Activated CD4-positive, alpha-beta T cell treated with anti-CD3 and anti-CD28 coated beads, Interleukin-2, amount 10 ng/mL, durations not matched to agents 24 days and 14 days (primary cell): ENCODE measurements at regions not wholly inside any gene's neighbourhood (a gene's known extent, or its start where the extent isn't known, plus 50 kb on each side); places are given as distances from the start of the nearest gene placed in this dataset.

ENCODE experiments used
- DNase-seq: peaks from one replicate; pipeline ENCODE4 v3.0.0; 2022
- H3K27ac Mint-ChIP-seq: one replicate; pipeline ENCODE4 v1.8.0; 2022; ENCODE audit warnings: mild to moderate bottlenecking, mixed read lengths
- H3K27me3 Mint-ChIP-seq: one replicate; pipeline ENCODE4 v1.8.0; 2022; ENCODE audit warnings: mixed read lengths
- H3K36me3 Mint-ChIP-seq: one replicate; pipeline ENCODE4 v1.8.0; 2022; ENCODE audit warnings: low read depth, mild to moderate bottlenecking, mixed read lengths
- H3K4me1 Mint-ChIP-seq: one replicate; pipeline ENCODE4 v1.8.0; 2021; ENCODE audit warnings: mixed read lengths
- H3K4me3 Mint-ChIP-seq: one replicate; pipeline ENCODE4 v1.8.0; 2022; ENCODE audit warnings: mild to moderate bottlenecking, moderate library complexity, mixed read lengths
- H3K9me3 Mint-ChIP-seq: one replicate; pipeline ENCODE4 v1.8.0; 2021; ENCODE audit warnings: mixed read lengths
- intact Hi-C: fragments of 100-400 bp; cut with micrococcal nuclease; formaldehyde crosslinking; loops from one replicate; pipeline ENCODE4 v1.15.1; 2023

- intact Hi-C loops: no loop called here
- Mint-ChIP-seq H3K4me3 (no peak overlapping the region), H3K36me3 (no peaks in the 10 kb centered on the region), H3K4me1 (no peaks in the 10 kb centered on the region), H3K9me3 (no peaks in the 10 kb centered on the region), H3K27ac (no peak overlapping the region), H3K27me3 (peaks cover 6% of the 10 kb centered on the region)
- no peak for DNase-seq
Observed at GRCh38 chr16:86442703-86443102, 67.6 kb upstream of the FOXF1 start.

- Mint-ChIP-seq H3K27ac (no peak overlapping the region), H3K4me1 (no peaks in the 10 kb centered on the region), H3K4me3 (no peak overlapping the region), H3K36me3 (no peaks in the 10 kb centered on the region), H3K27me3 (peaks cover 6% of the 10 kb centered on the region), H3K9me3 (no peaks in the 10 kb centered on the region)
- intact Hi-C loops: no loop called here
- DNase-seq: no peak
Observed at GRCh38 chr16:86443508-86444147, 66.7 kb upstream of the FOXF1 start.

GRCh38 chr16:86444261-86444660 is 66.1 kb upstream of the FOXF1 start:
- H3K9me3 Mint-ChIP-seq: no peaks in the 10 kb centered on the region
- DNase-seq: no peak
- H3K4me3 Mint-ChIP-seq: no peak overlapping the region
- no peaks in the 10 kb centered on the region for H3K36me3 Mint-ChIP-seq
- H3K4me1 Mint-ChIP-seq: no peaks in the 10 kb centered on the region
- H3K27ac Mint-ChIP-seq: no peak overlapping the region
- H3K27me3 Mint-ChIP-seq: peaks cover 6% of the 10 kb centered on the region
- intact Hi-C loops: no loop called here

GRCh38 chr16:86444661-86445060 is 65.7 kb upstream of the FOXF1 start:
- DNase-seq: no peak
- H3K4me1 Mint-ChIP-seq: no peaks in the 10 kb centered on the region

GRCh38 chr16:86446279-86446678 is 64.0 kb upstream of the FOXF1 start:
- no peak for DNase-seq
- Mint-ChIP-seq H3K9me3 (no peaks in the 10 kb centered on the region), H3K4me1 (no peaks in the 10 kb centered on the region), H3K27ac (no peak overlapping the region), H3K36me3 (no peaks in the 10 kb centered on the region), H3K27me3 (peaks cover 6% of the 10 kb centered on the region), H3K4me3 (no peak overlapping the region)
- intact Hi-C loops: no loop called here

More at GRCh38 chr16:86444661-86445060, 65.7 kb upstream of the FOXF1 start:
- Mint-ChIP-seq H3K27me3 (peaks cover 6% of the 10 kb centered on the region), H3K36me3 (no peaks in the 10 kb centered on the region), H3K9me3 (no peaks in the 10 kb centered on the region), H3K4me3 (no peak overlapping the region), H3K27ac (no peak overlapping the region)
- intact Hi-C loops: no loop called here

GRCh38 chr16:86447228-86447627 is 63.1 kb upstream of the FOXF1 start:
- Mint-ChIP-seq H3K9me3 (no peaks in the 10 kb centered on the region), H3K36me3 (no peaks in the 10 kb centered on the region), H3K27ac (no peak overlapping the region), H3K4me3 (no peak overlapping the region), H3K27me3 (peaks cover 6% of the 10 kb centered on the region), H3K4me1 (no peaks in the 10 kb centered on the region)
- no peak for DNase-seq
- intact Hi-C loops: no loop called here

GRCh38 chr16:86448306-86448890 is 61.9 kb upstream of the FOXF1 start:
- peaks cover 4% of the 10 kb centered on the region for H3K27me3 Mint-ChIP-seq
- no peak overlapping the region for H3K27ac Mint-ChIP-seq
- no peak overlapping the region for H3K4me3 Mint-ChIP-seq
- H3K4me1 Mint-ChIP-seq: no peaks in the 10 kb centered on the region
- no peaks in the 10 kb centered on the region for H3K9me3 Mint-ChIP-seq
- no peak for DNase-seq
- intact Hi-C loops: no loop called here
- no peaks in the 10 kb centered on the region for H3K36me3 Mint-ChIP-seq

- Mint-ChIP-seq H3K27me3 (no peaks in the 10 kb centered on the region), H3K36me3 (no peaks in the 10 kb centered on the region), H3K4me3 (no peak overlapping the region), H3K4me1 (no peaks in the 10 kb centered on the region), H3K27ac (no peak overlapping the region), H3K9me3 (no peaks in the 10 kb centered on the region)
- DNase-seq: no peak
- intact Hi-C loops: no loop called here
Observed at GRCh38 chr16:86449446-86450095, 60.8 kb upstream of the FOXF1 start.

- no peaks in the 10 kb centered on the region for H3K9me3 Mint-ChIP-seq
- H3K4me3 Mint-ChIP-seq: no peak overlapping the region
- no peaks in the 10 kb centered on the region for H3K36me3 Mint-ChIP-seq
Observed at GRCh38 chr16:86450691-86451090, 59.6 kb upstream of the FOXF1 start.

GRCh38 chr16:86452451-86452850 is 57.9 kb upstream of the FOXF1 start:
- Mint-ChIP-seq H3K4me1 (no peaks in the 10 kb centered on the region), H3K27ac (no peak overlapping the region), H3K4me3 (no peak overlapping the region), H3K36me3 (no peaks in the 10 kb centered on the region), H3K9me3 (no peaks in the 10 kb centered on the region), H3K27me3 (no peaks in the 10 kb centered on the region)
- intact Hi-C loops: no loop called here
- no peak for DNase-seq

More at GRCh38 chr16:86450691-86451090, 59.6 kb upstream of the FOXF1 start:
- Mint-ChIP-seq H3K27ac (no peak overlapping the region), H3K27me3 (no peaks in the 10 kb centered on the region), H3K4me1 (no peaks in the 10 kb centered on the region)
- no peak for DNase-seq
- intact Hi-C loops: no loop called here

- H3K9me3 Mint-ChIP-seq: no peaks in the 10 kb centered on the region
- no peaks in the 10 kb centered on the region for H3K4me1 Mint-ChIP-seq
- no peak for DNase-seq
- no peak overlapping the region for H3K4me3 Mint-ChIP-seq
- intact Hi-C loops: no loop called here
- H3K36me3 Mint-ChIP-seq: no peaks in the 10 kb centered on the region
- H3K27ac Mint-ChIP-seq: no peak overlapping the region
- H3K27me3 Mint-ChIP-seq: no peaks in the 10 kb centered on the region
Observed at GRCh38 chr16:86455116-86455515, 55.2 kb upstream of the FOXF1 start.

- Mint-ChIP-seq H3K4me1 (no peaks in the 10 kb centered on the region), H3K27ac (no peak overlapping the region), H3K27me3 (no peaks in the 10 kb centered on the region), H3K36me3 (no peaks in the 10 kb centered on the region), H3K9me3 (no peaks in the 10 kb centered on the region), H3K4me3 (no peak overlapping the region)
- intact Hi-C loops: no loop called here
- DNase-seq: no peak
Observed at GRCh38 chr16:86455640-86456039, 54.7 kb upstream of the FOXF1 start.

GRCh38 chr16:86457501-86458148 is 52.7 kb upstream of the FOXF1 start:
- intact Hi-C loops: no loop called here
- Mint-ChIP-seq H3K4me1 (no peaks in the 10 kb centered on the region), H3K27me3 (no peaks in the 10 kb centered on the region), H3K27ac (no peak overlapping the region), H3K36me3 (no peaks in the 10 kb centered on the region), H3K9me3 (no peaks in the 10 kb centered on the region), H3K4me3 (no peak overlapping the region)
- no peak for DNase-seq

- Mint-ChIP-seq H3K9me3 (no peaks in the 10 kb centered on the region), H3K27me3 (no peaks in the 10 kb centered on the region), H3K4me3 (no peak overlapping the region), H3K27ac (no peak overlapping the region), H3K36me3 (no peaks in the 10 kb centered on the region), H3K4me1 (no peaks in the 10 kb centered on the region)
- DNase-seq: no peak
- intact Hi-C loops: no loop called here
Observed at GRCh38 chr16:86458149-86458777, 52.1 kb upstream of the FOXF1 start.
